ENCODE measurements at regions not wholly inside any gene's neighbourhood (a gene's known extent, or its start where the extent isn't known, plus 50 kb on each side); places are given as distances from the start of the nearest gene placed in this dataset.

DNA sequence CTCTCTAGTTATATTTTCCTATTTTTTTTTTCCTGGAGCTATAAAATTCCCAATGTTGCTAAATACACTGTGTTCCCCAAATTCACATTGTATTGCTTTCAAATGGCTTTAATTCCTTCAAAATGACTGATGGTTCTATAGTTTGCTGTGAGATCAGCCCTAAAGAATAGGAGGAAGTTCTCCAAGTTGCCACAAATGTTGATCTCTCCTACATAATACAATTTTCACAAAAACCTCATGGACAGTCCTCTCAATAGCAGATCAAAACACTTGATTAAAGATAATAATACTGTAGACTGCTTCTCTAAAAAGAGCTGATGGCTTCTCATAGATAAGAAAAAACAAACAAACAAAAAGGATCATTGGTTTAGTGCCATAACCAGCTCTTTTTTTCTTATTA, 97.8 kb upstream of the CAV2 start:
- BruUV-seq (replicated peaks), result no TSS peak
- Histone ChIP-seq H3K4me1 (replicated peaks in 1 of 2; ENCODE audit: control insufficient read depth in 2 of 2, insufficient read depth in 2 of 2, low read length in 2 of 2) (no peaks in the 10 kb centered on the region), H3K36me3 (ENCODE audit: control insufficient read depth, insufficient read depth, low read length) (no peaks in the 10 kb centered on the region), H4K20me1 (replicated peaks; ENCODE audit: control insufficient read depth, insufficient read depth, low read length) (no peaks in the 10 kb centered on the region), H3K4me3 (no peak overlapping the region), H3K9me3 (replicated peaks; ENCODE audit: control insufficient read depth, insufficient read depth, low read depth, low read length) (no peaks in the 10 kb centered on the region), H3K27ac (ENCODE audit: extremely low read depth, low read depth, low read length) (no peak overlapping the region), H3K79me2 (ENCODE audit: control insufficient read depth, insufficient read depth, low read length) (no peaks in the 10 kb centered on the region), H3K9me1 (ENCODE audit: control insufficient read depth, insufficient read depth, low read length) (no peaks in the 10 kb centered on the region), H3K4me2 (ENCODE audit: insufficient read depth, low read length) (no peak overlapping the region), H3K27me3 (ENCODE audit: control insufficient read depth in 2 of 2, insufficient read depth in 2 of 2, low read length in 2 of 2) (peaks cover 0 to 6% of the 10 kb centered on the region in 2 experiments; a peak in 1 of 5 replicates), H2AFZ (ENCODE audit: low read depth, low read length) (no peak overlapping the region), H3K9ac (ENCODE audit: insufficient read depth in 1 of 2, low read depth in 2 of 2, low read length in 2 of 2) (no peak overlapping the region)
- TF ChIP-seq, protein P1, sequence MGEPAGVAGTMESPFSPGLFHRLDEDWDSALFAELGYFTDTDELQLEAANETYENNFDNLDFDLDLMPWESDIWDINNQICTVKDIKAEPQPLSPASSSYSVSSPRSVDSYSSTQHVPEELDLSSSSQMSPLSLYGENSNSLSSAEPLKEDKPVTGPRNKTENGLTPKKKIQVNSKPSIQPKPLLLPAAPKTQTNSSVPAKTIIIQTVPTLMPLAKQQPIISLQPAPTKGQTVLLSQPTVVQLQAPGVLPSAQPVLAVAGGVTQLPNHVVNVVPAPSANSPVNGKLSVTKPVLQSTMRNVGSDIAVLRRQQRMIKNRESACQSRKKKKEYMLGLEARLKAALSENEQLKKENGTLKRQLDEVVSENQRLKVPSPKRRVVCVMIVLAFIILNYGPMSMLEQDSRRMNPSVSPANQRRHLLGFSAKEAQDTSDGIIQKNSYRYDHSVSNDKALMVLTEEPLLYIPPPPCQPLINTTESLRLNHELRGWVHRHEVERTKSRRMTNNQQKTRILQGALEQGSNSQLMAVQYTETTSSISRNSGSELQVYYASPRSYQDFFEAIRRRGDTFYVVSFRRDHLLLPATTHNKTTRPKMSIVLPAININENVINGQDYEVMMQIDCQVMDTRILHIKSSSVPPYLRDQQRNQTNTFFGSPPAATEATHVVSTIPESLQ (CRISPR knock-in tag; IDR thresholded peaks at IDR 0.05), result no peak
- no peak for TF ChIP-seq BCLAF1 (IDR thresholded peaks at IDR 0.05; ENCODE audit: borderline replicate concordance in 1 of 2, control insufficient read depth in 1 of 2, low read depth in 2 of 2, low read length in 1 of 2)
- TF ChIP-seq, protein P2, sequence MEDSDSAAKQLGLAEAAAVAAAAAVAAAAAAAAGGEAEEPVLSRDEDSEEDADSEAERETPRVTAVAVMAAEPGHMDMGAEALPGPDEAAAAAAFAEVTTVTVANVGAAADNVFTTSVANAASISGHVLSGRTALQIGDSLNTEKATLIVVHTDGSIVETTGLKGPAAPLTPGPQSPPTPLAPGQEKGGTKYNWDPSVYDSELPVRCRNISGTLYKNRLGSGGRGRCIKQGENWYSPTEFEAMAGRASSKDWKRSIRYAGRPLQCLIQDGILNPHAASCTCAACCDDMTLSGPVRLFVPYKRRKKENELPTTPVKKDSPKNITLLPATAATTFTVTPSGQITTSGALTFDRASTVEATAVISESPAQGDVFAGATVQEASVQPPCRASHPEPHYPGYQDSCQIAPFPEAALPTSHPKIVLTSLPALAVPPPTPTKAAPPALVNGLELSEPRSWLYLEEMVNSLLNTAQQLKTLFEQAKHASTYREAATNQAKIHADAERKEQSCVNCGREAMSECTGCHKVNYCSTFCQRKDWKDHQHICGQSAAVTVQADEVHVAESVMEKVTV (CRISPR knock-in tag; IDR thresholded peaks at IDR 0.05), result no peak
- TF ChIP-seq ZNF253 (CRISPR knock-in tag; conservative IDR thresholded peaks at IDR 0.05), result no peak
- TF ChIP-seq CBX5 (IDR thresholded peaks at IDR 0.05; ENCODE audit: borderline replicate concordance, low read depth), result no peak
- TF ChIP-seq ETS2 (tag; IDR thresholded peaks at IDR 0.05; ENCODE audit: borderline replicate concordance, poor library complexity, severe bottlenecking), result no peak
- no peak for TF ChIP-seq HEY1 (CRISPR knock-in tag; IDR thresholded peaks at IDR 0.05; ENCODE audit: borderline replicate concordance)
- TF ChIP-seq HMGN3 (IDR thresholded peaks at IDR 0.05; ENCODE audit: borderline replicate concordance, extremely low read depth, insufficient read length, low read depth, low read length), result no peak
- FAIRE-seq, result no peak
- ChIA-PET POLR2A (interaction anchor here (1.3 kb wide), 1 partner anchor 32 kb away, joined by 4 read pairs; no protein-coding TSS in a partner anchor), CTCF (ENCODE audit: low intra/inter-chr PET ratio) (no interaction called here)
- intact Hi-C loops (cut with micrococcal nuclease) (no loop called here), in situ Hi-C loops (cut with MboI) (no loop called here)
- ATAC-seq, result no peak
- DNase-seq (ENCODE audit: extremely low read depth in 1 of 4, low spot score in 3 of 4), result no peak

All from K562 (cell line).